ES-I3 (cell line): ENCODE measurements at regions not wholly inside any gene's neighbourhood (a gene's known extent, or its start where the extent isn't known, plus 50 kb on each side); places are given as distances from the start of the nearest gene placed in this dataset.

Source experiments
- H3K36me3 ChIP-seq: 2 replicates; pipeline ENCODE4 v1.6.1; 2013; ENCODE audit warnings: mild to moderate bottlenecking, low read length, control low read depth, moderate library complexity; ENCODE audit not compliant: insufficient read depth
- H3K4me1 ChIP-seq: 2 replicates; pipeline ENCODE4 v1.6.1; 2013; ENCODE audit warnings: mild to moderate bottlenecking, control low read depth, low read length; ENCODE audit not compliant: insufficient read depth
- H3K9ac ChIP-seq: 2 replicates; pipeline ENCODE4 v1.6.1; 2013; ENCODE audit warnings: low read depth, mild to moderate bottlenecking, low read length, moderate library complexity
- H3K9me3 ChIP-seq: 2 replicates; pipeline ENCODE4 v1.6.1; 2013; ENCODE audit warnings: mild to moderate bottlenecking, low read length, moderate library complexity; ENCODE audit not compliant: control insufficient read depth, insufficient read depth

DNA sequence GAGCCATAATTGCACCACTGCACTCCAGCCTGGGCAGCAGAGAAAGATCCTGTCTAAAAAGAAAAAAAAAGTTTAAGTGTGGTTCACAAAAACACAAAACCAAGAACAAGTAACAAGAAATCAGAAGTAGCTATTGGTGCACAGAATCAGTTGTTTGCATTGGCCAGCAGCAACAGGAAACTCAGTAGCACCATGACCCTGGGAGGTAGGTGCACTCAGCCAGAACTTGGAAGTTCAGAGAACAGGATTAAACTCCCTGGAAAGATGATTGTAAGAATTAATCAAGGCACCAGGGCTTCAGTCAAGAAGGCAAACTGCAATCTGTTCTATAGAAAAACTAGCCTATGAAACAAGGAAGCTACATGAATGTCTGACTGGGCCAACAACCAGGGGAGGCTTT is 267.9 kb downstream of the COL12A1 start:
- H3K9ac ChIP-seq: no peak overlapping the region
- H3K4me1 ChIP-seq: 0 out of 2 replicates have a peak, but pooled peaks cover 4% of the 10 kb centered on the region
- no peaks in the 10 kb centered on the region for H3K9me3 ChIP-seq
- no peaks in the 10 kb centered on the region for H3K36me3 ChIP-seq

DNA sequence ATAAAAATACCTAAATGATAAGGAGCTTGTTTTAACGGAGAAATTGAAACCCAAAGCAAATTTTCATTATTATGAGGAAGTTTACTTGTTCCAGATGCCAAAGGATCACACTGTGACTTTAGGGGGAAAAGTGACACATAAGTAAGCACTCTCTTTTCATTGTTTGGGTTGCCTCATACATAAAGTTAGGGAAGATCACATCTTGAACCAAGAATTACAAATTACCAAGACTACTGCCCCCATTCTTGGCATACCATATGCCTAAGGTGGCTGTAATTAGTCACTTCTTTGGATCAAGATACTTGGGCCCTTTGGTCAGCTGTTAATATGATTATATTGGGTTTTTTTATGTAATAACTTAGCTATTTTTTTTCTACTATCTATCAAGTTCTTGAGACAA is 269.0 kb downstream of the COL12A1 start:
- H3K9ac ChIP-seq: no peak overlapping the region
- no peaks in the 10 kb centered on the region for H3K36me3 ChIP-seq
- H3K4me1 ChIP-seq: 0 out of 2 replicates have a peak, but pooled peaks cover 4% of the 10 kb centered on the region
- H3K9me3 ChIP-seq: no peaks in the 10 kb centered on the region

DNA sequence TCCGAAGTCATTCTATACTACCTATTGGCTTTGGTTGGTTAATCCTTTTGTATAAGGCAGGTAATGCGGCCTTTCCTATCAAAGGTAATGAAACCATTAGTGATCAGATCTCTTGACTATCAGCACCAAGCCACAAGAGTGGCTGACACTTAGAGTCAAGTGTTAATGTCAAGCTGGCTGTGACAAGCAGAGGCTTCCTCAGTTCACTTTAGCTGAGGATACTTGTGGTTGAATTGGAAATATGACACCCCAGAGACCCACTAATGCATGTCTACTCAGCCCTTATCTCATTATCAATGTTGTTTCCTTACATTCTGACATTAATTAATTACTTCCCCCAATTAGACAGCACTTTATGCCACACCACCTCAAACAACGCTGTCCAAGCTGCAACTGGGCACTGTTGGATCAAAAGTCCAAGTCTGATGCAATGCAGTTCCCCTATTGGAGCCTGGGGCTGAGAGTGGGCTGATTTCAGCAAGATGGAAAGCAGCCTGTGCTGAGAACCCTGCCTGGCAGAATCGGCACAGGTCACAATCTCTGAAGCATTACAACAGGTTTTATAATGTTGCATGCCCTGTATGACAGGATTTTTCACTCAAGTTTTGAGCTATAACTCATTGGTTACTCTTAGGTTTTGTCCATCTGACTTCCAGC is 273.5 kb downstream of the COL12A1 start:
- no peaks in the 10 kb centered on the region for H3K9me3 ChIP-seq
- peaks cover 7% of the 10 kb centered on the region; the same call in 1 of the 2 replicates for H3K4me1 ChIP-seq
- no peaks in the 10 kb centered on the region for H3K36me3 ChIP-seq
- H3K9ac ChIP-seq: no peak overlapping the region

DNA sequence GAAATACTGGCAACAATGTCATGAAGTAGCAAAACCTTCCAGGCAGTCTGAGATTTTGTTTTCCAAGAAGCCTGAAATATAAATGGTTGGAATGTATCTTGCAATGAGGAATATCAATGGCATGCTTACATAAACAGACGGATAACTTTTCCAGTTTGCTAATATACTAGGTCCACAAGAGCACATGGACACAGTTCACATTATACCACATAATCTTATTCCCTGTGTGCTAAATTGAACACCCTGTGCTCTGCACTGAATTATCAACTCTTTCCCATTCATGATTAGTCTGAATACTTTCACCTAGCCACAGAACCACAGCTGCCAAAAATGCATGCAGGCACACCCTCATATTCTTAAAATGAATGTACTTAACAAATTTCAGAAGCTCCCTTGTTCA is 274.3 kb downstream of the COL12A1 start:
- H3K9ac ChIP-seq: no peak overlapping the region
- H3K9me3 ChIP-seq: no peaks in the 10 kb centered on the region
- H3K4me1 ChIP-seq: peaks cover 3% of the 10 kb centered on the region; the same call in 1 of the 2 replicates
- H3K36me3 ChIP-seq: no peaks in the 10 kb centered on the region

DNA sequence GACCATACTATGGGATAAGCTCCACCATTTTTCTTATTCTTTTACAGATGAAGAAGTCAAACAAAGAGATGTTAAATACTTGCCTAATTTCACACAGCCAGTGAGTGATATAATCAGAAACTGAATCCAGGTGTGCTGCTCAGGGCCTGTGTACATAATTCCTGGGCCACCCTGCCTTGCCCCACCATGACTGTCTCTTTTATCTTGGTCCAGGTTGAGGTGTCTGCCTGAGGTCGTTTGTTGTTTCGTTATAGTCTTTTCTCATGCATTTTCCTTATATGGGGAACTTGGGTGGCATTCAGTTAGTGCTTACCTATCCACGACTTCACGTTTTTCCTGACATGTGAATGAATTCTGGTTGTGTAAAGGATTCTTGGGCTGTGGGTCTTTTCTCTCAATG is 277.6 kb downstream of the COL12A1 start:
- no peak overlapping the region for H3K9ac ChIP-seq
- peaks cover 3% of the 10 kb centered on the region; the same call in 1 of the 2 replicates for H3K4me1 ChIP-seq
- no peaks in the 10 kb centered on the region for H3K9me3 ChIP-seq
- no peaks in the 10 kb centered on the region for H3K36me3 ChIP-seq

DNA sequence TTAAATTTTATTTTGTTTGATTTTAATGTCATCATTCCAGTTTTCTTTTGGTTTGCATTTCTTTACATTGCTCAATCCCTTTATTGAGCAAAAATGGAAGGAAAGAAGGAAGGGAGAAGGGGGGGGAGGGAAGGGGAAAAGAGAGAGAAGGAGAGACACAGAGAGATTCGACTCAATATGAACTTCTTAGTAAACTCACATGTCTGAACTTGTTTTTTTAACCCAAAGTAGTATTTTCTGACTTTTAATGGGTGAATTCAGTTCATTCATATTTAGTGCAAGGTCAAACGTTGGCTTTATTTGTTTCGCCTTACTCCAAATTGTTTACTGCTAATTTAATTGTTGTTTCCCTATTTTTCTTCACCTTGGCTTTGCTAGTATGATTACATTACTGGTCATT is 278.6 kb downstream of the COL12A1 start:
- H3K36me3 ChIP-seq: no peaks in the 10 kb centered on the region

DNA sequence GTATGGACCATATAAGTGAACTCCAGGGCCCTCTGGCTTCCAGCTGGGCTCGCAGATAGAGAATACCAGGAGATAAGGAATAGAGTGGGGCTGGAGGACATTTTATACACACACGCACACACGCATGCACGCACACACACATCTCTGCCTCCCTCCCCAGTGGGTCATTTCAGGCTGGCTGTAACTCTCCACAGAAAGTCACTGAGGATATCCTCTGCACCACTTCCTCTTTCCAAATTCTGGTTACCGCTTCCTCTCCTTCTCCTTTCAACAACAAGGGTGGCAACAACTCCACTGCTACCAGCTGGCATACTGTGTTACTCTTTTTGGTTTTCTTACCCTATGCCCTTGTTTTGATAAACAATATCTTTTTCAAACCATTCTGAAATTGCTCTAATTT is 280.2 kb downstream of the COL12A1 start:
- Histone ChIP-seq H3K4me1 (peaks cover 3% of the 10 kb centered on the region; the same call in 1 of the 2 replicates), H3K36me3 (no peaks in the 10 kb centered on the region), H3K9ac (no peak overlapping the region), H3K9me3 (no peaks in the 10 kb centered on the region)

More for the DNA sequence above, 278.6 kb downstream of the COL12A1 start:
- Histone ChIP-seq H3K9ac (no peak overlapping the region), H3K4me1 (peaks cover 3% of the 10 kb centered on the region; the same call in 1 of the 2 replicates), H3K9me3 (no peaks in the 10 kb centered on the region)

DNA sequence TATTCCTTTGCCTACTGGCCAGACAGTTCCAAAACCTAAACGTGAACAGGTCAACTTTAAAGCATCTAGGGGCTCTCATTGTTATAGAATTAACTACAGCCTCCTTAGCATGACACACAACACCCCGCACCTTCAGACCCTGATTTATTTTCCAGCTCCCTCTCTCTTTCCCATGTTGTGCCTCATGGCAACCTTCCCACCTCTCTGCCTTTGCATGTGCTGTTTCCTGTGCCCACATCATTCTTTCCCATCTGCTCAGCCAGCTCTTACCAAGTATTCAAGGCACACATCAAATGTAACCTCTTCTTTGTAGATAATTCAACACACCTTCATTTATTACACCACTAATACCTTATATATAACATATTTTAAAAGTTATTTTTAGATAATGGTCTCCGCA is 291.0 kb downstream of the COL12A1 start:
- H3K4me1 ChIP-seq: no peaks in the 10 kb centered on the region
- no peaks in the 10 kb centered on the region for H3K9me3 ChIP-seq
- H3K9ac ChIP-seq: no peak overlapping the region
- H3K36me3 ChIP-seq: no peaks in the 10 kb centered on the region

DNA sequence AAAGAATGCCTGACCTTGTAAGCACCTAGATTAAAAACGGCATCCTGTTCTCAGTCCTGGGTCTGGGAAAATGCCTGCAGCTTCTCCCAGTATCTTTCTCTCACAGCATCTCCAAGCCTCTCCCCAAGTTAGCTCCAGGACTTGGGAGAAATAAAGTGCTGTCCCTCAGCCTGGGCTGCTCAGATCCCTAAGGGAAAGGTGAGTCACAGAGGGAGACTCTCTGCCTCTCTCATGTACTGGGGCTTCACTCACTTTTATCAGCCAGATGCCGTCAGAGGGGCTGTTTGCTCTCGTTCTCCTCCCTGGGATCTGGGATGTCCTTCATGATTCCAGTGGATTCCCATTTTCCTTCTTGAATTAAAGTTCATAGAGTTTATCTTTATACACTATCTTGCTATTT is 293.6 kb downstream of the COL12A1 start:
- H3K36me3 ChIP-seq: no peaks in the 10 kb centered on the region
- no peak overlapping the region for H3K9ac ChIP-seq
- H3K4me1 ChIP-seq: no peaks in the 10 kb centered on the region
- H3K9me3 ChIP-seq: no peaks in the 10 kb centered on the region

DNA sequence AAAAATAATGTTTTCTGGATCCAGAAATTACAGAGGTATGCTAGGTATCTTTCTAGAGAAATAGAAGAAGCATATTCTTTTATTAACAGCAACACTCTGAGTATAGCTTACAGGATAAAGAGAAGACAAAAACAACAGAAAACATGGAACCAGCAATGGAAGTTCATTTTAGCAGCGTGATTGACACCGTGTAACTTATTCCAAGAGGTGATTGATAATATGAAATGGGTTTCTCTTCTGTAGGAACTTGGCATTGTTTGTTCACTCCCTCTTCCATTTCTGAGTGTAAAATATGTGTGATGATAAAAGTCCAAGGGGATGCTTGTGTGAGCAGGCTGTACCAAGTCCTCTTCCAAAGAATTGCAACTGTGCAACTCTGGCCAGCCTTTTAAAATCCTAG is 303.0 kb downstream of the COL12A1 start:
- Histone ChIP-seq H3K36me3 (no peaks in the 10 kb centered on the region), H3K9ac (no peak overlapping the region), H3K9me3 (peaks cover 7% of the 10 kb centered on the region; the same call in 1 of the 2 replicates), H3K4me1 (no peaks in the 10 kb centered on the region)

DNA sequence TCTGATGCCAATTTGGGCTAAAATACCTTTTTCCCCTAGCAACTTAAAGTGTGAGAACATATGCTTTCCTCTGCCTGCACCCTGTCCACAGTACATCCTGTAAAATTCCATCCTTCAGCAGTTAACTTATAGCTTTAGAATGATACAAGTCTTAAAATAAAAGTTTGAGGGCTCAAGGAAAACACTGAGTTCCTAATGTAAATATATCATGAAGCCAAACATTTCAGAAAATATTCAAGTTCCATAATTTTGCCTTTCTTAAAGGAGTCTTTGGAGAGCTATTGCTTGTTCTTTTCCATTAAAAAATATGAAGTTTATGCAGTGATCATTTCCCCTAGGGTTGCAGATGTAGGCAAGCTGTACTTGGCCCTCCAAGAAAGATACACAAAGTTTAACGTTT is 303.8 kb downstream of the COL12A1 start:
- Histone ChIP-seq H3K9ac (no peak overlapping the region), H3K4me1 (no peaks in the 10 kb centered on the region), H3K9me3 (peaks cover 10% of the 10 kb centered on the region; the same call in 1 of the 2 replicates), H3K36me3 (no peaks in the 10 kb centered on the region)

DNA sequence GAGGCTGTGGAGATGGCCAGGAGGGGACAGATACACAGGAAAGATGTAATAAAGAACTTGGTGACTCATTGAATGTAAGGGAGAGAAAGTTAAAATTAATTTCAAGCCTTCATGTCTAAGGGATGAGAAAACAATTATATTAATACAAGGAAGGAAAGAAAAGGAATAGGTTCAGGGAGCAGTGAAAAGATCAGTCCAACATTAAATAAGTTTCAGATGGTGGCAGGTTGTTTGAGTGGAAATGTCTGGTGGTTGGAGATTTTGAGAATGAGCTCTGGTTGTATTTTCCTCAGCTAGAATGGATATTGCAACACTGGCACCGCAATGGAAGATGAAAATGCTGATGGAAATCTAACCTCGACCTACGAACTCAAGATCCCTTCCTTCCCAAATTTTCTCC is 304.3 kb downstream of the COL12A1 start:
- Histone ChIP-seq H3K9ac (no peak overlapping the region), H3K36me3 (no peaks in the 10 kb centered on the region), H3K9me3 (peaks cover 10% of the 10 kb centered on the region; the same call in 1 of the 2 replicates), H3K4me1 (no peaks in the 10 kb centered on the region)

DNA sequence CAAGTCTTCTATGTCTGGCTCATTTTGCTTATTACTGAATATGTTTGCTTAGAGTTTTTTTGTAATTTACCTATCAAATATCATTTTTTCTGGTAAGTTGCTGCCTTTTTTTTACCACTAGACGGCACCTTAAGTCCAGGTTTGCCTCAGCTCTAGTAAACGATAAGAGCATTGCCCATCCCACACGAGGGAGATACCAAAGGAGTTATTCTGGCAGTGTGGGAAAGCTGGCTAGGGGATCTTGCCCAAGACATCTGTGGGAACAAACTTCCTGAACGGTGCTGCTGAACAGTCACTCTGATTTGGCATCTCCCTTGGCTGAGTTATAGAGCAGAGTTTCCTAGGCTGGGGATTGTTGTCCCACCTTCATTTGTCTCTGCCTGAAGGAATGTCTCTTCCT is 306.4 kb downstream of the COL12A1 start:
- no peaks in the 10 kb centered on the region for H3K4me1 ChIP-seq
- H3K36me3 ChIP-seq: no peaks in the 10 kb centered on the region
- H3K9ac ChIP-seq: no peak overlapping the region
- peaks cover 10% of the 10 kb centered on the region; the same call in 1 of the 2 replicates for H3K9me3 ChIP-seq

DNA sequence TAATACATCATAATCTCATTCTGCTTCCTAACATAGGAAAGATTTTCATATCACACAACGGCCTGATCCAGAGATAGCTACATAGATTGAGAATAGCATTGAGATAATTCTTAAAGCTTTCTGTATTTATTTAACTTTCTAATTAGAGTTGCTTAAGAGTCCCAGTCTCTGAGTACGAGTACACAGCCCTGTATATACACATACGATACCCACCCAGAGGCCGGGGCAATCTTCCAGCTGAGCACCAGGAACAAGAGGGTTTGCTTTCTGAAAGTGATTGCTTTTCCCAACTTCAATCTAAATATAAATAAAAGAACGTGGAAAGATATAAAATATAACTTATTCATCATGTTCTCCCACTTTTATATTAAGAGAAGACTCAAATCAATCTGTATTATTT is 313.8 kb downstream of the COL12A1 start:
- no peaks in the 10 kb centered on the region for H3K4me1 ChIP-seq
- H3K9me3 ChIP-seq: no peaks in the 10 kb centered on the region
- no peak overlapping the region for H3K9ac ChIP-seq
- no peaks in the 10 kb centered on the region for H3K36me3 ChIP-seq

DNA sequence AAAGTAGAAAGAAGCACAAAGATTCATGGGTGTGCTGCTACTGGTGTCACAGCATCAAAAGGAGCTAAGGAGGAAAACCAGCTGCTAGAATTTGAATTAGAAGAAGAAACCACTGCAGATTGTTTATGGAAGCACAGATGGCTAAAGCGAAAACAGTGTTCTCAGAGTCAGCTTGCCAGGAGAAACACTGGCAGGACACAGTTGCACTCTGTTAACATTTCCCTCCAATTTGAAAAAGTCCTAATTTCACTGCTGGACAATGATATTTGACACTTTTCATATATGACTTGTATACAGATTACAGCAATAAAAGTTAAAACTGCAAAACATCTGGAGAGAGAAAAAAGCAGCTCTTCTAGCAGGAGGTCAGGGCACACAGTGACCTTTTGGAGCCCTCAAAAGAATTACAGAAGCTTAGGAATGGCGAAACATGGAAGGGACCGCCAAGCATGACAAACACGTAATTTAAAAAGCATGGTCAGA is 314.5 kb downstream of the COL12A1 start:
- no peaks in the 10 kb centered on the region for H3K9me3 ChIP-seq
- H3K36me3 ChIP-seq: no peaks in the 10 kb centered on the region
- H3K4me1 ChIP-seq: no peaks in the 10 kb centered on the region
- no peak overlapping the region for H3K9ac ChIP-seq
